IMR-90 (cell line): ENCODE measurements at regions not wholly inside any gene's neighbourhood (a gene's known extent, or its start where the extent isn't known, plus 50 kb on each side); places are given as distances from the start of the nearest gene placed in this dataset.

Experiments
- ATAC-seq: fragments of 200-7000 bp; cut with Tn5 transposase; 2 replicates; pipeline ENCODE4 v1.9.1; 2020; ENCODE audit warnings: low read depth, mild to moderate bottlenecking, moderate library complexity
- BruUV-seq: library from RNA; stranded (reverse); fragments of 400-500 nt; replicated peaks from 2 replicates; lab custom pipeline; 2021; lab: Mats Ljungman, UMichigan
- CTCF ChIA-PET: fragments of 300-600 bp; formaldehyde crosslinking; extraction: SDS; loops from one replicate; lab custom pipeline; 2021; ENCODE audit warnings: antibody characterized with exemption; lab: Yijun Ruan, JAX
- POLR2A ChIA-PET: fragments of 300-600 bp; sonication (Branson Sonifier 250); formaldehyde crosslinking; loops from one replicate; lab custom pipeline; 2022; ENCODE audit warnings: antibody characterized with exemption; ENCODE audit not compliant: unreplicated experiment; lab: Charles Lee
- DNase-seq: peaks from one replicate; pipeline ENCODE4 v3.0.0; 2013
- H2AFZ ChIP-seq: replicated peaks from 2 replicates; pipeline ENCODE3; 2013; ENCODE audit warnings: low read length, mild to moderate bottlenecking; ENCODE audit not compliant: poor library complexity
- H2AK5ac ChIP-seq: 2 replicates; pipeline ENCODE4 v1.6.1; 2013; ENCODE audit warnings: low read depth, low read length, inconsistent platforms
- H2AK9ac ChIP-seq: replicated peaks from 2 replicates; pipeline ENCODE3; 2013; ENCODE audit warnings: mild to moderate bottlenecking, low read depth, low read length, moderate library complexity; ENCODE audit not compliant: poor library complexity
- H2BK120ac ChIP-seq: 2 replicates; pipeline ENCODE4 v1.6.1; 2013; ENCODE audit warnings: low read depth, low read length, inconsistent platforms
- H2BK15ac ChIP-seq: 3 replicates; pipeline ENCODE4 v1.6.1; 2013; ENCODE audit warnings: low read depth, low read length, inconsistent platforms
- H2BK20ac ChIP-seq: 2 replicates; pipeline ENCODE4 v1.6.1; 2013; ENCODE audit warnings: low read depth, mild to moderate bottlenecking, inconsistent platforms, low read length, moderate library complexity
- H2BK5ac ChIP-seq: 2 replicates; pipeline ENCODE4 v1.6.1; 2013; ENCODE audit warnings: mild to moderate bottlenecking, low read depth, low read length, inconsistent platforms; ENCODE audit not compliant: poor library complexity, severe bottlenecking
- H3K14ac ChIP-seq: replicated peaks from 2 replicates; pipeline ENCODE4 v1.6.1; 2013; ENCODE audit warnings: low read depth, low read length, inconsistent platforms
- H3K18ac ChIP-seq: 2 replicates; pipeline ENCODE4 v1.6.1; 2013; ENCODE audit warnings: low read depth, low read length, control low read depth
- H3K23ac ChIP-seq: 2 replicates; pipeline ENCODE4 v1.6.1; 2013; ENCODE audit warnings: low read depth, low read length, inconsistent platforms
- H3K27ac ChIP-seq: 2 replicates; pipeline ENCODE4 v1.5.1; 2013; ENCODE audit warnings: mild to moderate bottlenecking, control low read depth, low read length; ENCODE audit not compliant: insufficient read depth
- H3K27me3 ChIP-seq: 2 replicates; pipeline ENCODE4 v1.6.1; 2013; ENCODE audit warnings: low read length; ENCODE audit not compliant: control insufficient read depth, insufficient read depth
- H3K36me3 ChIP-seq: 2 replicates; pipeline ENCODE4 v1.6.1; 2013; ENCODE audit warnings: low read length, mixed read lengths; ENCODE audit not compliant: control insufficient read depth, insufficient read depth
- H3K4ac ChIP-seq: 2 replicates; pipeline ENCODE4 v1.6.1; 2013; ENCODE audit warnings: low read depth, low read length, inconsistent platforms
- H3K4me1 ChIP-seq: 2 replicates; pipeline ENCODE4 v1.6.1; 2013; ENCODE audit warnings: low read length, mixed read lengths; ENCODE audit not compliant: control insufficient read depth, insufficient read depth
- H3K4me2 ChIP-seq: 2 replicates; pipeline ENCODE4 v1.6.1; 2013; ENCODE audit warnings: low read depth, mild to moderate bottlenecking, control low read depth, low read length, moderate library complexity
- H3K4me3 ChIP-seq: 2 replicates; pipeline ENCODE4 v1.5.1; 2013; ENCODE audit warnings: low read depth, mild to moderate bottlenecking, control low read depth, low read length, moderate library complexity; ENCODE audit not compliant: insufficient read depth
- H3K56ac ChIP-seq: 2 replicates; pipeline ENCODE4 v1.6.1; 2013; ENCODE audit warnings: low read length, inconsistent platforms; ENCODE audit not compliant: insufficient read depth; ENCODE audit errors: extremely low read depth
- H3K79me1 ChIP-seq, 2 experiments: 2 replicates each; pipeline ENCODE4 v1.6.1; 2013; ENCODE audit warnings: low read length in 2 of 2, inconsistent platforms in 1 of 2, low read depth in 1 of 2
- H3K9ac ChIP-seq: 2 replicates; pipeline ENCODE4 v1.6.1; 2013; ENCODE audit warnings: low read depth, low read length, control low read depth
- H3K9me1 ChIP-seq: 2 replicates; pipeline ENCODE4 v1.6.1; 2013; ENCODE audit warnings: low read length, inconsistent platforms; ENCODE audit not compliant: insufficient read depth
- H3K9me3 ChIP-seq: 2 replicates; pipeline ENCODE4 v1.6.1; 2013; ENCODE audit warnings: low read length; ENCODE audit not compliant: control insufficient read depth, insufficient read depth
- H4K20me1 ChIP-seq: 2 replicates; pipeline ENCODE4 v1.6.1; 2013; ENCODE audit warnings: low read length, inconsistent platforms; ENCODE audit not compliant: insufficient read depth
- H4K5ac ChIP-seq: 2 replicates; pipeline ENCODE4 v1.6.1; 2013; ENCODE audit warnings: mild to moderate bottlenecking, low read depth, low read length, control low read depth
- H4K8ac ChIP-seq, 2 experiments: 2 replicates each; pipeline ENCODE4 v1.6.1; 2013; ENCODE audit warnings: low read depth in 2 of 2, low read length in 2 of 2, control low read depth in 1 of 2, inconsistent platforms in 1 of 2
- H4K91ac ChIP-seq: 2 replicates; pipeline ENCODE4 v1.6.1; 2013; ENCODE audit warnings: low read depth, low read length, inconsistent platforms; ENCODE audit not compliant: insufficient read depth
- BHLHE40 ChIP-seq: fragments of 150-350 bp; IDR thresholded peaks from 2 replicates; pipeline ENCODE4 v1.6.1; 2016; ENCODE audit warnings: mild to moderate bottlenecking, low read depth, low read length
- ELK1 ChIP-seq: fragments of 150-350 bp; IDR thresholded peaks from 2 replicates; pipeline ENCODE4 v1.6.1; 2016; ENCODE audit warnings: low read depth, mild to moderate bottlenecking, low read length, moderate library complexity, borderline replicate concordance
- FOS ChIP-seq: fragments of 150-350 bp; IDR thresholded peaks from 2 replicates; pipeline ENCODE4 v1.6.1; 2016; ENCODE audit warnings: low read depth, low read length
- MXI1 ChIP-seq: IDR thresholded peaks from 2 replicates; pipeline ENCODE4 v1.6.1; 2012; ENCODE audit warnings: low read depth, mild to moderate bottlenecking, low read length, moderate library complexity, borderline replicate concordance
- RFX5 ChIP-seq: IDR thresholded peaks from 2 replicates; pipeline ENCODE4 v1.8.0; 2012; ENCODE audit warnings: low read depth, mild to moderate bottlenecking, low read length, moderate library complexity
- WGBS, 2 experiments: methylation state at CpG; one replicate each; pipeline versions ENCODE4 v1.1.5 to v1.1.7; 2013; ENCODE audit warnings: missing lambda C conversion rate in 2 of 2; ENCODE audit not compliant: insufficient read length in 1 of 2; ENCODE audit errors: extremely low coverage in 2 of 2; 5-methylcytosine and 5-hydroxymethylcytosine counted together
- dilution Hi-C: fragments of 300-500 bp; cut with HindIII; formaldehyde crosslinking; loops from one replicate; pipeline ENCODE4 v1.14.3; 2018; ENCODE audit warnings: low sequenced_read_pairs; ENCODE audit not compliant: unreplicated experiment
- in situ Hi-C: fragments of 300-500 bp; cut with MboI; formaldehyde crosslinking; loops from 3 replicates; pipeline ENCODE4 v1.14.3; 2019; ENCODE audit warnings: low sequenced_read_pairs, inconsistent platforms, mixed read lengths
- intact Hi-C: fragments of 100-400 bp; cut with micrococcal nuclease; formaldehyde crosslinking; loops from 2 replicates; pipeline ENCODE4 v1.10.0; 2022

- no peak overlapping the region for H2BK15ac ChIP-seq
Measured at GRCh38 chr4:154073107-154073822, 284.4 kb upstream of the SFRP2 start.

More at GRCh38 chr4:154073107-154073822, 284.4 kb upstream of the SFRP2 start:
- H2AFZ ChIP-seq, result no peak overlapping the region
- POLR2A ChIA-PET, result no interaction called here
- H3K36me3 ChIP-seq, result no peaks in the 10 kb centered on the region
- intact Hi-C loops, result no loop called here
- no peak overlapping the region for H2AK5ac ChIP-seq
- no peak for TF ChIP-seq ELK1
- TF ChIP-seq MXI1, result no peak
- no peak for TF ChIP-seq RFX5
- no peak for TF ChIP-seq BHLHE40
- TF ChIP-seq FOS, result no peak
- no peak overlapping the region for H3K4ac ChIP-seq
- no peak overlapping the region for H2AK9ac ChIP-seq
- no peak overlapping the region for H3K14ac ChIP-seq
- H2BK20ac ChIP-seq, result no peak overlapping the region
- no peak overlapping the region for H2BK120ac ChIP-seq
- H3K18ac ChIP-seq, result no peak overlapping the region
- DNase-seq, result no peak
- H3K9me1 ChIP-seq, result no peaks in the 10 kb centered on the region
- no peak overlapping the region for H3K9ac ChIP-seq
- no peak overlapping the region for H3K4me2 ChIP-seq
- H3K4me3 ChIP-seq, result no peak overlapping the region
- no peak for ATAC-seq
- no peak overlapping the region for H3K27ac ChIP-seq
- no peaks in the 10 kb centered on the region for H3K27me3 ChIP-seq
- H3K9me3 ChIP-seq, result peaks cover 5% of the 10 kb centered on the region; the same call in 1 of the 2 replicates
- dilution Hi-C loops, result no loop called here
- H4K8ac ChIP-seq, result no peak overlapping the region
- H3K23ac ChIP-seq, result no peak overlapping the region
- in situ Hi-C loops, result no loop called here
- no peaks in the 10 kb centered on the region for H4K20me1 ChIP-seq
- no TSS peak for BruUV-seq
- H2BK5ac ChIP-seq, result no peak overlapping the region
- no peak overlapping the region for H3K56ac ChIP-seq
- no peak overlapping the region for H4K5ac ChIP-seq
- no peak overlapping the region for H4K91ac ChIP-seq
- H3K79me1 ChIP-seq, result no peaks in the 10 kb centered on the region
- WGBS, 2 experiments, result no CpG with 5 or more reads among the region's 4 CpGs
- CTCF ChIA-PET, result no interaction called here
- no peaks in the 10 kb centered on the region for H3K4me1 ChIP-seq
